ENCODE measurements at regions not wholly inside any gene's neighbourhood (a gene's known extent, or its start where the extent isn't known, plus 50 kb on each side); places are given as distances from the start of the nearest gene placed in this dataset.
A peak's percentile ranks its signal among the peaks of the same experiment; 100 is the strongest.

DNA sequence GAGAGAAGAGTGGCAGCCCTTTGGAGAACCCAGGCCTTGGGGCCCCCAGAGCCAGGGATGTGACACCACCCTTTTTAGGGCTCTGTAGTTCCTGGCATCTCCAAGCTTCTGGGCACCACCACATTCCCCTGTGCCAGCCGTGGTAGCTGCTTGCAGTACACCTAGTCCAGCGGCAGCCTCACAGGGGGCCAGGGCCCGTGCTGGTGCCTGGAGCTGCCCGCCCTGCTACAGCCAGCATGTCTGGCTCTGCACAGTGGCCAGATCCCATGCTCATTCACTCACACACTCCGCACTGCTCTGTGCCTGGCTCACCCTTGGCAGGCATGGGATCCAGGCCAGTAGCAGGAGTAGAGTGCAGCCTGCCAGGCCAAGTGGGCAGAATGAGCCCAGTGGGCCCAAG, 351.6 kb upstream of the TMCO5A start:
- H3K9me3 Mint-ChIP-seq (ENCODE audit: unreplicated experiment): peaks cover 27% of the 10 kb centered on the region
- ChIA-PET POLR2A (no interaction called here), CTCF (no interaction called here)
- BruUV-seq (replicated peaks): no TSS peak
- no peak for TF ChIP-seq CTCF (IDR thresholded peaks at IDR 0.05; ENCODE audit: unreplicated experiment)
- H3K4me1 Mint-ChIP-seq (ENCODE audit: insufficient read depth, unreplicated experiment): no peaks in the 10 kb centered on the region
- H3K4me3 Mint-ChIP-seq (ENCODE audit: unreplicated experiment): no peak overlapping the region
- DNase-seq (ENCODE audit: unreplicated experiment): no peak
- H3K27ac Mint-ChIP-seq (ENCODE audit: low read depth, unreplicated experiment): no peak overlapping the region
- intact Hi-C loops (cut with micrococcal nuclease): no loop called here
- no peaks in the 10 kb centered on the region for H3K36me3 Mint-ChIP-seq (ENCODE audit: insufficient read depth, unreplicated experiment)
- no peaks in the 10 kb centered on the region for H3K27me3 Mint-ChIP-seq (ENCODE audit: insufficient read depth, unreplicated experiment)

- ChIA-PET CTCF (interaction anchor here (0.5 to 0.7 kb wide), 3 partner anchors 15 to 57 kb away, joined by 3 read pairs; no protein-coding TSS in a partner anchor), POLR2A (interaction anchor here (0.6 to 0.7 kb wide), 2 partner anchors 95 to 651 kb away, joined by 3 to 4 read pairs; no protein-coding TSS in a partner anchor)
- TF ChIP-seq CTCF (IDR thresholded peaks at IDR 0.05; ENCODE audit: unreplicated experiment): no peak
- Mint-ChIP-seq H3K4me1 (ENCODE audit: insufficient read depth, unreplicated experiment) (no peaks in the 10 kb centered on the region), H3K27ac (ENCODE audit: low read depth, unreplicated experiment) (no peak overlapping the region), H3K27me3 (ENCODE audit: insufficient read depth, unreplicated experiment) (no peaks in the 10 kb centered on the region), H3K4me3 (ENCODE audit: unreplicated experiment) (no peak overlapping the region), H3K36me3 (ENCODE audit: insufficient read depth, unreplicated experiment) (no peaks in the 10 kb centered on the region), H3K9me3 (ENCODE audit: unreplicated experiment) (peaks cover 32% of the 10 kb centered on the region)
- intact Hi-C loops (cut with micrococcal nuclease): no loop called here
- DNase-seq (ENCODE audit: unreplicated experiment): peak; percentile 67
- no TSS peak for BruUV-seq (replicated peaks)
Observed at GRCh38 chr15:37586011-37586583, 348.3 kb upstream of the TMCO5A start.

- H3K4me1 Mint-ChIP-seq (ENCODE audit: insufficient read depth, unreplicated experiment): no peaks in the 10 kb centered on the region
- ChIA-PET POLR2A (no interaction called here), CTCF (no interaction called here)
- H3K36me3 Mint-ChIP-seq (ENCODE audit: insufficient read depth, unreplicated experiment): no peaks in the 10 kb centered on the region
- H3K27ac Mint-ChIP-seq (ENCODE audit: low read depth, unreplicated experiment): no peak overlapping the region
- peaks cover 37% of the 10 kb centered on the region for H3K9me3 Mint-ChIP-seq (ENCODE audit: unreplicated experiment)
- peak; percentile 59 for DNase-seq (ENCODE audit: unreplicated experiment)
- H3K4me3 Mint-ChIP-seq (ENCODE audit: unreplicated experiment): no peak overlapping the region
- no TSS peak for BruUV-seq (replicated peaks)
- intact Hi-C loops (cut with micrococcal nuclease): no loop called here
- no peaks in the 10 kb centered on the region for H3K27me3 Mint-ChIP-seq (ENCODE audit: insufficient read depth, unreplicated experiment)
- TF ChIP-seq CTCF (IDR thresholded peaks at IDR 0.05; ENCODE audit: unreplicated experiment): no peak
Observed at GRCh38 chr15:37586976-37587375, 347.5 kb upstream of the TMCO5A start.

- no peaks in the 10 kb centered on the region for H3K4me1 Mint-ChIP-seq (ENCODE audit: insufficient read depth, unreplicated experiment)
- TF ChIP-seq CTCF (IDR thresholded peaks at IDR 0.05; ENCODE audit: unreplicated experiment): no peak
- intact Hi-C loops (cut with micrococcal nuclease): no loop called here
- POLR2A ChIA-PET: no interaction called here
- no peaks in the 10 kb centered on the region for H3K36me3 Mint-ChIP-seq (ENCODE audit: insufficient read depth, unreplicated experiment)
- H3K4me3 Mint-ChIP-seq (ENCODE audit: unreplicated experiment): no peak overlapping the region
- H3K27ac Mint-ChIP-seq (ENCODE audit: low read depth, unreplicated experiment): no peak overlapping the region
- no TSS peak for BruUV-seq (replicated peaks)
- H3K27me3 Mint-ChIP-seq (ENCODE audit: insufficient read depth, unreplicated experiment): no peaks in the 10 kb centered on the region
- DNase-seq (ENCODE audit: unreplicated experiment): no peak
- CTCF ChIA-PET: no interaction called here
- peaks cover 9% of the 10 kb centered on the region for H3K9me3 Mint-ChIP-seq (ENCODE audit: unreplicated experiment)
Observed at GRCh38 chr15:37594417-37594816, 340.0 kb upstream of the TMCO5A start.
